ENCODE measurements at regions not wholly inside any gene's neighbourhood (a gene's known extent, or its start where the extent isn't known, plus 50 kb on each side); places are given as distances from the start of the nearest gene placed in this dataset.

GRCh38 chr7:135828604-135829003 is 80.0 kb upstream of the FAM180A start:
- no peak for DNase-seq (ENCODE audit: low spot score)

GRCh38 chr7:135827391-135827790 is 78.8 kb upstream of the FAM180A start:
- no peak for DNase-seq (ENCODE audit: low spot score)

- DNase-seq (ENCODE audit: low spot score) = no peak
Measured at GRCh38 chr7:135825406-135825805, 76.8 kb upstream of the FAM180A start.

- DNase-seq (ENCODE audit: low spot score) = no peak
Measured at GRCh38 chr7:135822376-135822775, 73.8 kb upstream of the FAM180A start.

- no peak for DNase-seq (ENCODE audit: low spot score)
Measured at GRCh38 chr7:135817583-135817982, 69.0 kb upstream of the FAM180A start.

- no peak for DNase-seq (ENCODE audit: low spot score)
Measured at GRCh38 chr7:135815033-135815432, 66.4 kb upstream of the FAM180A start.

- no peak for DNase-seq (ENCODE audit: low spot score)
Measured at GRCh38 chr7:135812148-135812547, 63.5 kb upstream of the FAM180A start.

GRCh38 chr7:135811506-135811905 is 62.9 kb upstream of the FAM180A start:
- DNase-seq (ENCODE audit: low spot score) = no peak

- DNase-seq (ENCODE audit: low spot score) = no peak
Measured at GRCh38 chr7:135808206-135808605, 59.6 kb upstream of the FAM180A start.

GRCh38 chr7:135803143-135803542 is 54.5 kb upstream of the FAM180A start:
- no peak for DNase-seq (ENCODE audit: low spot score)

- DNase-seq (ENCODE audit: low spot score) = no peak
Measured at GRCh38 chr7:135802697-135803096, 54.1 kb upstream of the FAM180A start.

GRCh38 chr7:135801877-135802276 is 53.3 kb upstream of the FAM180A start:
- DNase-seq (ENCODE audit: low spot score) = no peak

GRCh38 chr7:135801045-135801693 is 52.6 kb upstream of the FAM180A start:
- DNase-seq (ENCODE audit: low spot score) = peak; percentile 65

GRCh38 chr7:135800560-135800959 is 51.9 kb upstream of the FAM180A start:
- DNase-seq (ENCODE audit: low spot score) = no peak

- no peak for DNase-seq (ENCODE audit: low spot score)
Measured at GRCh38 chr7:135799881-135800280, 51.3 kb upstream of the FAM180A start.
